CD8-positive, alpha-beta memory T cell (primary cell): ENCODE measurements at regions not wholly inside any gene's neighbourhood (a gene's known extent, or its start where the extent isn't known, plus 50 kb on each side); places are given as distances from the start of the nearest gene placed in this dataset.

ENCODE experiments used
- CTCF ChIA-PET: fragments of 350-600 bp; sonication (Branson Sonifier 250); formaldehyde crosslinking; loops from one replicate; lab custom pipeline; 2021; ENCODE audit warnings: antibody characterized with exemption; lab: Charles Lee
- POLR2A ChIA-PET: fragments of 350-600 bp; sonication (Branson Sonifier 250); formaldehyde crosslinking; loops from one replicate; lab custom pipeline; 2021; ENCODE audit warnings: antibody characterized with exemption; lab: Charles Lee
- DNase-seq, 5 donors: peaks; one replicate each; pipeline versions ENCODE4 v3.0.0 to v3.0.0-alpha.2; 2020 to 2022; ENCODE audit warnings: mixed read lengths in 1 of 5
- H3K27ac ChIP-seq: one replicate; pipeline ENCODE4 v1.7.0; 2013; ENCODE audit warnings: low read depth, mild to moderate bottlenecking, low read length, moderate library complexity
- H3K27me3 ChIP-seq: 2 replicates; pipeline ENCODE4 v1.7.0; 2013; ENCODE audit warnings: low read length, mild to moderate bottlenecking; ENCODE audit not compliant: insufficient read depth, poor library complexity, severe bottlenecking
- H3K36me3 ChIP-seq: 2 replicates; pipeline ENCODE4 v1.7.0; 2013; ENCODE audit warnings: mild to moderate bottlenecking, low read length, moderate library complexity; ENCODE audit not compliant: insufficient read depth
- H3K4me1 ChIP-seq: 2 replicates; pipeline ENCODE4 v1.7.0; 2013; ENCODE audit warnings: mild to moderate bottlenecking, low read length, moderate library complexity; ENCODE audit not compliant: insufficient read depth
- H3K4me3 ChIP-seq: 2 replicates; pipeline ENCODE4 v1.7.0; 2013; ENCODE audit warnings: mild to moderate bottlenecking, low read length
- H3K9me3 ChIP-seq: 2 replicates; pipeline ENCODE4 v1.7.0; 2013; ENCODE audit warnings: mild to moderate bottlenecking, low read length
- H3K27ac Mint-ChIP-seq, 8 donors: one replicate each; pipeline ENCODE4 v1.8.0; 2020 to 2021; ENCODE audit warnings: mixed read lengths in 8 of 8, mild to moderate bottlenecking in 6 of 8, inconsistent platforms in 3 of 8, moderate library complexity in 3 of 8
- H3K27me3 Mint-ChIP-seq, 2 donors: one replicate each; pipeline ENCODE4 v1.8.0; 2020 to 2021; ENCODE audit warnings: mixed read lengths in 2 of 2, mild to moderate bottlenecking in 1 of 2, moderate library complexity in 1 of 2
- H3K36me3 Mint-ChIP-seq, 3 donors: one replicate each; pipeline ENCODE4 v1.8.0; 2020 to 2021; ENCODE audit warnings: mixed read lengths in 3 of 3, inconsistent platforms in 1 of 3, mild to moderate bottlenecking in 1 of 3
- H3K4me1 Mint-ChIP-seq, 3 donors: one replicate each; pipeline ENCODE4 v1.8.0; 2020 to 2021; ENCODE audit warnings: mixed read lengths in 3 of 3, inconsistent platforms in 1 of 3, mild to moderate bottlenecking in 1 of 3
- H3K4me3 Mint-ChIP-seq, 7 donors: one replicate each; pipeline ENCODE4 v1.8.0; 2020 to 2021; ENCODE audit warnings: mixed read lengths in 7 of 7, mild to moderate bottlenecking in 6 of 7, moderate library complexity in 4 of 7, inconsistent platforms in 2 of 7
- H3K9me3 Mint-ChIP-seq, 5 donors: one replicate each; pipeline ENCODE4 v1.8.0; 2020 to 2022; ENCODE audit warnings: mixed read lengths in 5 of 5, mild to moderate bottlenecking in 3 of 5, moderate library complexity in 2 of 5, inconsistent platforms in 1 of 5

GRCh38 chr6:94088870-94089269, 669.5 kb upstream of the EPHA7 start:
- no peak overlapping the region for H3K27ac Mint-ChIP-seq
- H3K27me3 ChIP-seq: no peaks in the 10 kb centered on the region
- H3K27me3 Mint-ChIP-seq: peaks cover 0 to 2% of the 10 kb centered on the region in 2 donors
- no peaks in the 10 kb centered on the region for H3K36me3 Mint-ChIP-seq
- H3K4me1 Mint-ChIP-seq: no peaks in the 10 kb centered on the region
- H3K4me3 ChIP-seq: no peak overlapping the region
- H3K4me3 Mint-ChIP-seq: no peak overlapping the region
- POLR2A ChIA-PET: no interaction called here
- H3K4me1 ChIP-seq: no peaks in the 10 kb centered on the region
- peaks cover 0 to 39% (median 0%) of the 10 kb centered on the region in 5 donors for H3K9me3 Mint-ChIP-seq
- no peaks in the 10 kb centered on the region for H3K9me3 ChIP-seq
- H3K36me3 ChIP-seq: no peaks in the 10 kb centered on the region
- CTCF ChIA-PET: no interaction called here
- no peak overlapping the region for H3K27ac ChIP-seq
- DNase-seq: no peak

- no peaks in the 10 kb centered on the region for H3K36me3 Mint-ChIP-seq
- POLR2A ChIA-PET: no interaction called here
- no peak overlapping the region for H3K4me3 Mint-ChIP-seq
- H3K27ac ChIP-seq: no peak overlapping the region
- H3K27ac Mint-ChIP-seq: no peak overlapping the region
- H3K27me3 ChIP-seq: no peaks in the 10 kb centered on the region
- no peaks in the 10 kb centered on the region for H3K36me3 ChIP-seq
- no peaks in the 10 kb centered on the region for H3K4me1 ChIP-seq
- no peak overlapping the region for H3K4me3 ChIP-seq
- CTCF ChIA-PET: no interaction called here
- H3K4me1 Mint-ChIP-seq: no peaks in the 10 kb centered on the region
- no peaks in the 10 kb centered on the region for H3K9me3 ChIP-seq
- no peak for DNase-seq
- H3K27me3 Mint-ChIP-seq: no peaks in the 10 kb centered on the region
- H3K9me3 Mint-ChIP-seq: peaks cover 0 to 20% (median 1%) of the 10 kb centered on the region in 5 donors
Measured at GRCh38 chr6:94074764-94075163, 655.4 kb upstream of the EPHA7 start.

- POLR2A ChIA-PET: no interaction called here
- Histone ChIP-seq H3K27ac (no peak overlapping the region), H3K9me3 (no peaks in the 10 kb centered on the region), H3K4me1 (no peaks in the 10 kb centered on the region), H3K36me3 (no peaks in the 10 kb centered on the region), H3K4me3 (no peak overlapping the region), H3K27me3 (no peaks in the 10 kb centered on the region)
- CTCF ChIA-PET: no interaction called here
- Mint-ChIP-seq H3K27me3 (no peaks in the 10 kb centered on the region), H3K9me3 (peaks cover 0 to 25% (median 0%) of the 10 kb centered on the region in 5 donors), H3K4me3 (no peak overlapping the region), H3K36me3 (no peaks in the 10 kb centered on the region), H3K27ac (no peak overlapping the region), H3K4me1 (no peaks in the 10 kb centered on the region)
- no peak for DNase-seq
Measured at GRCh38 chr6:94071835-94072234, 652.5 kb upstream of the EPHA7 start.

GRCh38 chr6:94065707-94066337, 646.5 kb upstream of the EPHA7 start:
- Mint-ChIP-seq H3K27me3 (no peaks in the 10 kb centered on the region), H3K9me3 (peaks cover 0 to 33% (median 2%) of the 10 kb centered on the region in 5 donors), H3K4me1 (no peaks in the 10 kb centered on the region), H3K4me3 (no peak overlapping the region), H3K36me3 (no peaks in the 10 kb centered on the region), H3K27ac (no peak overlapping the region)
- no peaks in the 10 kb centered on the region for H3K4me1 ChIP-seq
- DNase-seq: no peak
- no peaks in the 10 kb centered on the region for H3K27me3 ChIP-seq
- ChIA-PET CTCF (no interaction called here), POLR2A (no interaction called here)
- no peaks in the 10 kb centered on the region for H3K9me3 ChIP-seq
- no peaks in the 10 kb centered on the region for H3K36me3 ChIP-seq
- H3K27ac ChIP-seq: no peak overlapping the region
- no peak overlapping the region for H3K4me3 ChIP-seq

GRCh38 chr6:94052749-94053148, 633.4 kb upstream of the EPHA7 start:
- no peak for DNase-seq
- ChIA-PET POLR2A (no interaction called here), CTCF (no interaction called here)
- Mint-ChIP-seq H3K36me3 (no peaks in the 10 kb centered on the region), H3K27ac (no peak overlapping the region), H3K9me3 (peaks cover 0 to 18% (median 8%) of the 10 kb centered on the region in 5 donors), H3K27me3 (no peaks in the 10 kb centered on the region), H3K4me3 (no peak overlapping the region), H3K4me1 (no peaks in the 10 kb centered on the region)
- no peaks in the 10 kb centered on the region for H3K9me3 ChIP-seq
- H3K27ac ChIP-seq: no peak overlapping the region
- no peaks in the 10 kb centered on the region for H3K27me3 ChIP-seq
- H3K4me1 ChIP-seq: no peaks in the 10 kb centered on the region
- H3K4me3 ChIP-seq: no peak overlapping the region
- no peaks in the 10 kb centered on the region for H3K36me3 ChIP-seq

- H3K4me1 ChIP-seq: no peaks in the 10 kb centered on the region
- H3K27ac ChIP-seq: no peak overlapping the region
- H3K4me3 ChIP-seq: no peak overlapping the region
- H3K27ac Mint-ChIP-seq: no peak overlapping the region
- CTCF ChIA-PET: no interaction called here
- peaks cover 0 to 18% (median 8%) of the 10 kb centered on the region in 5 donors for H3K9me3 Mint-ChIP-seq
- no peaks in the 10 kb centered on the region for H3K27me3 ChIP-seq
- no peaks in the 10 kb centered on the region for H3K36me3 Mint-ChIP-seq
- POLR2A ChIA-PET: no interaction called here
- H3K4me3 Mint-ChIP-seq: no peak overlapping the region
- no peaks in the 10 kb centered on the region for H3K4me1 Mint-ChIP-seq
- H3K27me3 Mint-ChIP-seq: no peaks in the 10 kb centered on the region
- no peak for DNase-seq
- no peaks in the 10 kb centered on the region for H3K36me3 ChIP-seq
- no peaks in the 10 kb centered on the region for H3K9me3 ChIP-seq
Measured at GRCh38 chr6:94050515-94050914, 631.2 kb upstream of the EPHA7 start.

- Mint-ChIP-seq H3K4me3 (no peak overlapping the region), H3K27ac (no peak overlapping the region), H3K27me3 (no peaks in the 10 kb centered on the region), H3K36me3 (no peaks in the 10 kb centered on the region), H3K9me3 (peaks cover 0 to 18% (median 5%) of the 10 kb centered on the region in 5 donors), H3K4me1 (no peaks in the 10 kb centered on the region)
- no peak for DNase-seq
- no peaks in the 10 kb centered on the region for H3K36me3 ChIP-seq
- H3K4me1 ChIP-seq: no peaks in the 10 kb centered on the region
- no peaks in the 10 kb centered on the region for H3K9me3 ChIP-seq
- H3K27ac ChIP-seq: no peak overlapping the region
- no peak overlapping the region for H3K4me3 ChIP-seq
- ChIA-PET CTCF (no interaction called here), POLR2A (no interaction called here)
- no peaks in the 10 kb centered on the region for H3K27me3 ChIP-seq
Measured at GRCh38 chr6:94049001-94049400, 629.6 kb upstream of the EPHA7 start.

GRCh38 chr6:94045099-94045829, 625.9 kb upstream of the EPHA7 start:
- H3K27me3 Mint-ChIP-seq: no peaks in the 10 kb centered on the region
- no peaks in the 10 kb centered on the region for H3K36me3 ChIP-seq
- H3K9me3 Mint-ChIP-seq: peaks cover 0 to 14% (median 2%) of the 10 kb centered on the region in 5 donors
- POLR2A ChIA-PET: no interaction called here
- no peak for DNase-seq
- H3K27me3 ChIP-seq: no peaks in the 10 kb centered on the region
- H3K36me3 Mint-ChIP-seq: no peaks in the 10 kb centered on the region
- no peak overlapping the region for H3K27ac ChIP-seq
- no peaks in the 10 kb centered on the region for H3K4me1 Mint-ChIP-seq
- H3K27ac Mint-ChIP-seq: no peak overlapping the region
- no peak overlapping the region for H3K4me3 Mint-ChIP-seq
- no peaks in the 10 kb centered on the region for H3K4me1 ChIP-seq
- H3K9me3 ChIP-seq: no peaks in the 10 kb centered on the region
- H3K4me3 ChIP-seq: no peak overlapping the region
- CTCF ChIA-PET: no interaction called here
